ENCODE measurements at regions not wholly inside any gene's neighbourhood (a gene's known extent, or its start where the extent isn't known, plus 50 kb on each side); places are given as distances from the start of the nearest gene placed in this dataset.

DNA sequence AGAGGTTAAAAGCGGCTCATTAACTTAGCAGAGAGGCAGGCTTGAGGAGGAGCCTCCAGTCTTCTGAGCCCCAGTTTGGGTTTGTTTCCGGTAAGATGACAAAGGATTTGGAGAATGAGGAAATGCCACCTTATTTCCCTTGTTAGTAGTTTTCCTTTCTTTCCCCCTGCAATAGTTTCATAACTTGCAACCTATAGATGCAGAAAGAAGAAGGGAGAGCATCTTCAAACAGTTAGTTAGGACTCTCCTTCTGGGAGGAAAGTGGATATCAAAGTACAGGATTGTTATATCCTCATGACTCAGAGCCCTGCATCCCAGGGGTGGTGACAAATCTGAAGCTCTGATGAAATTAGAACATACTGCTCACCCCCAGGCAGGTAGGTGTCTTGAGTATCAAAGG, 180.7 kb upstream of the SLC38A2 start:
- no peak for TF ChIP-seq POLR2A (IDR thresholded peaks at IDR 0.05; ENCODE audit: low read depth, low read length)
- TF ChIP-seq TAF1 (IDR thresholded peaks at IDR 0.05; ENCODE audit: borderline replicate concordance, low read depth, low read length) = no peak
- TF ChIP-seq POLR2AphosphoS5 (IDR thresholded peaks at IDR 0.05; ENCODE audit: low read depth, low read length) = no peak

All from GM12892 (cell line).